ENCODE measurements at regions not wholly inside any gene's neighbourhood (a gene's known extent, or its start where the extent isn't known, plus 50 kb on each side); places are given as distances from the start of the nearest gene placed in this dataset.

GRCh38 chr6:30006170-30007131 is 54.6 kb upstream of the POLR1H start (continued):
- 0 out of 2 replicates have a peak, but pooled peaks have one; percentile 21 for TF ChIP-seq ZNF142 (CRISPR knock-in tag; IDR thresholded peaks at IDR 0.05)
- 0 out of 2 replicates have a peak, but pooled peaks have one; percentile 25 for TF ChIP-seq ZNF547 (CRISPR knock-in tag; IDR thresholded peaks at IDR 0.05)
- TF ChIP-seq SALL1 (CRISPR knock-in tag; IDR thresholded peaks at IDR 0.05) = peak; percentile 21; the same call in 1 of the 2 replicates
- 0 out of 2 replicates have a peak, but pooled peaks have one; percentile 12 for TF ChIP-seq ZNF713 (CRISPR knock-in tag; IDR thresholded peaks at IDR 0.05)
- TF ChIP-seq ZNF782 (CRISPR knock-in tag; IDR thresholded peaks at IDR 0.05; ENCODE audit: borderline replicate concordance) = no peak
- no peak for TF ChIP-seq ZNF761 (CRISPR knock-in tag; conservative IDR thresholded peaks at IDR 0.05)
- peak; percentile 21; the same call in 1 of the 2 replicates for TF ChIP-seq ZNF574 (CRISPR knock-in tag; IDR thresholded peaks at IDR 0.05)
- TF ChIP-seq ZNF598 (CRISPR knock-in tag; IDR thresholded peaks at IDR 0.05; ENCODE audit: borderline replicate concordance) = 0 out of 2 replicates have a peak, but pooled peaks have one; percentile 5
- peak; percentile 55 for TF ChIP-seq AGO1 (IDR thresholded peaks at IDR 0.05; ENCODE audit: low read depth, low read length, poor library complexity, severe bottlenecking)
- TF ChIP-seq DZIP1 (CRISPR knock-in tag; IDR thresholded peaks at IDR 0.05) = 0 out of 2 replicates have a peak, but pooled peaks have one; percentile 40
- TF ChIP-seq SRSF1 (optimal IDR thresholded peaks at IDR 0.05; ENCODE audit: low read depth, low read length) = peak; percentile 44
- TF ChIP-seq CBFB (CRISPR knock-in tag; IDR thresholded peaks at IDR 0.05) = 0 out of 2 replicates have a peak, but pooled peaks have one; percentile 23
- 0 out of 2 replicates have a peak, but pooled peaks have one; percentile 26 for TF ChIP-seq RFXAP (CRISPR knock-in tag; IDR thresholded peaks at IDR 0.05; ENCODE audit: borderline replicate concordance)
- peak; percentile 40; the same call in 1 of the 2 replicates for TF ChIP-seq THAP7 (CRISPR knock-in tag; IDR thresholded peaks at IDR 0.05)

Measured in HepG2 (cell line).